Common myeloid progenitor, CD34-positive (primary cell): ENCODE measurements at regions not wholly inside any gene's neighbourhood (a gene's known extent, or its start where the extent isn't known, plus 50 kb on each side); places are given as distances from the start of the nearest gene placed in this dataset.

Experiments
- CTCF ChIA-PET: fragments of 350-600 bp; sonication (Branson Sonifier 250); formaldehyde crosslinking; loops from one replicate; lab custom pipeline; 2021; ENCODE audit warnings: antibody characterized with exemption; lab: Charles Lee
- POLR2A ChIA-PET: fragments of 350-600 bp; sonication (Branson Sonifier 250); formaldehyde crosslinking; loops from one replicate; lab custom pipeline; 2021; ENCODE audit warnings: antibody characterized with exemption; lab: Charles Lee
- DNase-seq, 3 donors: peaks; one replicate each; pipeline versions ENCODE4 v3.0.0 to v3.0.0-alpha.2; 2013
- H3K27ac ChIP-seq, 2 experiments: 1 replicate in 1 of 2; 2 replicates in 1 of 2; pipeline ENCODE4 v1.7.0; 2013; ENCODE audit warnings: inconsistent platforms in 2 of 2, low read length in 2 of 2, mild to moderate bottlenecking in 2 of 2, low read depth in 1 of 2, moderate library complexity in 1 of 2; ENCODE audit not compliant: severe bottlenecking in 2 of 2, insufficient read depth in 1 of 2, poor library complexity in 1 of 2
- H3K27me3 ChIP-seq, 5 experiments: replicated peaks in 2 of 5; 1 replicate in 3 of 5; 2 replicates in 2 of 5; pipeline versions ENCODE4 v1.6.1 to v1.7.0; 2013; ENCODE audit warnings: low read length in 4 of 5, mild to moderate bottlenecking in 2 of 5, moderate library complexity in 2 of 5, inconsistent platforms in 1 of 5; ENCODE audit not compliant: insufficient read depth in 5 of 5, control insufficient read depth in 4 of 5
- H3K36me3 ChIP-seq, 4 experiments: 1 replicate in 2 of 4; 2 replicates in 2 of 4; pipeline versions ENCODE4 v1.6.1 to v1.7.0; 2013; ENCODE audit warnings: low read length in 3 of 4, control low read depth in 1 of 4, mild to moderate bottlenecking in 1 of 4; ENCODE audit not compliant: control insufficient read depth in 4 of 4, insufficient read depth in 4 of 4
- H3K4me1 ChIP-seq, 4 experiments: 1 replicate in 3 of 4; 2 replicates in 1 of 4; pipeline versions ENCODE4 v1.6.1 to v1.7.1; 2013; ENCODE audit warnings: low read length in 3 of 4, mild to moderate bottlenecking in 3 of 4, control low read depth in 1 of 4, inconsistent platforms in 1 of 4, moderate library complexity in 1 of 4; ENCODE audit not compliant: control insufficient read depth in 4 of 4, insufficient read depth in 4 of 4; ENCODE audit errors: control extremely low read depth in 1 of 4
- H3K4me3 ChIP-seq, 7 experiments: 1 replicate in 4 of 7; 2 replicates in 3 of 7; pipeline versions ENCODE4 v1.5.1 to v1.7.0; 2013; ENCODE audit warnings: mild to moderate bottlenecking in 7 of 7, low read length in 6 of 7, moderate library complexity in 6 of 7, inconsistent platforms in 2 of 7, low read depth in 2 of 7, control low read depth in 1 of 7; ENCODE audit not compliant: insufficient read depth in 4 of 7, control insufficient read depth in 1 of 7; ENCODE audit errors: extremely low read depth in 1 of 7
- H3K9me3 ChIP-seq, 5 experiments: 1 replicate in 4 of 5; 2 replicates in 1 of 5; pipeline versions ENCODE4 v1.6.1 to v1.7.1; 2013; ENCODE audit warnings: low read length in 4 of 5, mild to moderate bottlenecking in 2 of 5, inconsistent platforms in 1 of 5, low read depth in 1 of 5, moderate library complexity in 1 of 5; ENCODE audit not compliant: control insufficient read depth in 4 of 5, insufficient read depth in 2 of 5; ENCODE audit errors: control extremely low read depth in 1 of 5
- WGBS: methylation state at CpG from one replicate; pipeline ENCODE4 v1.1.5; 2013; ENCODE audit not compliant: insufficient coverage; 5-methylcytosine and 5-hydroxymethylcytosine counted together

- CTCF ChIA-PET, result no interaction called here
- POLR2A ChIA-PET, result no interaction called here
- Histone ChIP-seq H3K27me3 (no peaks in the 10 kb centered on the region), H3K4me1 (no peaks in the 10 kb centered on the region), H3K4me3 (no peak overlapping the region), H3K27ac (no peak overlapping the region), H3K36me3 (no peaks in the 10 kb centered on the region), H3K9me3 (no peaks in the 10 kb centered on the region)
- no CpG with 5 or more reads among the region's 1 CpG for WGBS
- peak in 2 of 3 donors; percentile 8 to 21 for DNase-seq
Measured at GRCh38 chr2:16860627-16861026, 195.0 kb upstream of the CYRIA start.

DNA sequence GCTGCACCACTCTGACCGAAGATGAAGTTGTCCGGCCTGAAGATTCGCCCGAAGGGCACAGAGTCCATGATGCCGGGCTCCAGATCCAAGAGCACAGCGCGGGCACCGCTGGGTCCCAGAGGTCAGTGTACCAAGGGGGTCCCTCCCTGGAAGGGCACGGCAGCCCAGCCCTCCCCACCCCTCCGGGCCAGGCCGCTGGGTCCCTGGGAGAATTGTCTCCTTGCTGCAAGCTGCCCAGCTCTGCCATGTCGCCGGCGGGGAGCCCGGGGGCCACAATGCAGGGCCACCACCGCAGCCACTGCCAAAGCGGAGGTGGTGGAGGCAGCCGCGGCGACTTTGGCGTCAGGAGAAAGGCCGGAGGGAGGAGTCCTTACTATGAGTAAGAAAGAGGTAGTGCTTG lies 189.5 kb upstream of the CYRIA start:
- no peak for DNase-seq
- Histone ChIP-seq H3K27ac (no peak overlapping the region), H3K4me1 (no peaks in the 10 kb centered on the region), H3K4me3 (no peak overlapping the region), H3K27me3 (no peaks in the 10 kb centered on the region), H3K36me3 (no peaks in the 10 kb centered on the region), H3K9me3 (no peaks in the 10 kb centered on the region)
- POLR2A ChIA-PET, result no interaction called here
- 99% methylated on average over 18 of the region's 22 CpGs for WGBS
- CTCF ChIA-PET, result no interaction called here

- 100% methylated on average over 2 of the region's 4 CpGs for WGBS
- no peaks in the 10 kb centered on the region for H3K9me3 ChIP-seq
- H3K4me1 ChIP-seq, result no peaks in the 10 kb centered on the region
- no peak overlapping the region for H3K4me3 ChIP-seq
- CTCF ChIA-PET, result no interaction called here
- no peak overlapping the region for H3K27ac ChIP-seq
- H3K36me3 ChIP-seq, result no peaks in the 10 kb centered on the region
- no peak for DNase-seq
- POLR2A ChIA-PET, result no interaction called here
- no peaks in the 10 kb centered on the region for H3K27me3 ChIP-seq
Measured at GRCh38 chr2:16853088-16853487, 187.5 kb upstream of the CYRIA start.

DNA sequence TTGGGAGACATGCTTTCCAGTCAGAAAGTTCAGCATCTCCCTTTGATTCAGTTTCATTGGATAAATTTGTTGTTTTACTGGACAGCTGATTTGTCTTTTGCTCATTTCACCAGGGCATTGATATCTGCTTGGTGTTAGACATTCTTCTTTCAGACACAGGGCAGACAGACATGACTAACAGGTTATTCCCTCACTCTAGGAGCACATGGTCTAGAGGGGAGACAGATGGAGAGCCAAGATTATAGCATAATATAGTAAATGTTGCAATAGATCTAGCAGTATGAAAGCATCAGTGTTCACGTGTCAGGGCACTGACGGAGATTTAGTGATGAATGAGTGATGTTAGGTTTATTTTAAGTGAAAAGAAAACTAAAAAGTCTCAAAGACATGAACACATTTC lies 187.0 kb upstream of the CYRIA start:
- H3K4me3 ChIP-seq, result no peak overlapping the region
- H3K36me3 ChIP-seq, result no peaks in the 10 kb centered on the region
- no CpG with 5 or more reads among the region's 2 CpGs for WGBS
- no peak for DNase-seq
- H3K4me1 ChIP-seq, result no peaks in the 10 kb centered on the region
- H3K27me3 ChIP-seq, result no peaks in the 10 kb centered on the region
- H3K27ac ChIP-seq, result no peak overlapping the region
- CTCF ChIA-PET, result no interaction called here
- H3K9me3 ChIP-seq, result no peaks in the 10 kb centered on the region
- POLR2A ChIA-PET, result no interaction called here

- POLR2A ChIA-PET, result no interaction called here
- no peaks in the 10 kb centered on the region for H3K36me3 ChIP-seq
- H3K4me3 ChIP-seq, result no peak overlapping the region
- peaks cover 0 to 1% (median 0%) of the 10 kb centered on the region in 4 experiments for H3K4me1 ChIP-seq
- H3K27me3 ChIP-seq, result no peaks in the 10 kb centered on the region
- no peak for DNase-seq
- H3K9me3 ChIP-seq, result no peaks in the 10 kb centered on the region
- no peak overlapping the region for H3K27ac ChIP-seq
- CTCF ChIA-PET, result no interaction called here
Measured at GRCh38 chr2:16851126-16851525, 185.5 kb upstream of the CYRIA start.

- Histone ChIP-seq H3K4me1 (peaks cover 0 to 19% (median 7%) of the 10 kb centered on the region in 4 experiments), H3K4me3 (no peak overlapping the region), H3K27ac (no peak overlapping the region), H3K27me3 (no peaks in the 10 kb centered on the region), H3K36me3 (no peaks in the 10 kb centered on the region), H3K9me3 (no peaks in the 10 kb centered on the region)
- POLR2A ChIA-PET, result no interaction called here
- CTCF ChIA-PET, result interaction anchor here (1.1 to 1.2 kb wide), 2 partner anchors 9 to 14 kb away, joined by 3 read pairs; no protein-coding TSS in a partner anchor
- no peak for DNase-seq
- 93% methylated on average over 8 of the region's 9 CpGs for WGBS
Measured at GRCh38 chr2:16840496-16841172, 175.0 kb upstream of the CYRIA start.

- Histone ChIP-seq H3K9me3 (no peaks in the 10 kb centered on the region), H3K4me3 (no peak overlapping the region), H3K36me3 (no peaks in the 10 kb centered on the region), H3K27ac (no peak overlapping the region), H3K27me3 (no peaks in the 10 kb centered on the region), H3K4me1 (peaks cover 0 to 5% (median 0%) of the 10 kb centered on the region in 4 experiments)
- DNase-seq, result peak in 2 of 3 donors; percentile 24 to 44
- ChIA-PET CTCF (no interaction called here), POLR2A (no interaction called here)
Measured at GRCh38 chr2:16832910-16833309, 167.3 kb upstream of the CYRIA start.
